ENCODE measurements at regions not wholly inside any gene's neighbourhood (a gene's known extent, or its start where the extent isn't known, plus 50 kb on each side); places are given as distances from the start of the nearest gene placed in this dataset.

- DNase-seq = no peak
Measured at GRCh38 chr10:8923096-8923495, 868.6 kb downstream of the GATA3 start.

- no peak for DNase-seq
Measured at GRCh38 chr10:8927705-8928104, 873.2 kb downstream of the GATA3 start.

GRCh38 chr10:8946451-8946850 is 892.0 kb downstream of the GATA3 start:
- DNase-seq = no peak

- DNase-seq = no peak
Measured at GRCh38 chr10:8950978-8951377, 896.5 kb downstream of the GATA3 start.

DNA sequence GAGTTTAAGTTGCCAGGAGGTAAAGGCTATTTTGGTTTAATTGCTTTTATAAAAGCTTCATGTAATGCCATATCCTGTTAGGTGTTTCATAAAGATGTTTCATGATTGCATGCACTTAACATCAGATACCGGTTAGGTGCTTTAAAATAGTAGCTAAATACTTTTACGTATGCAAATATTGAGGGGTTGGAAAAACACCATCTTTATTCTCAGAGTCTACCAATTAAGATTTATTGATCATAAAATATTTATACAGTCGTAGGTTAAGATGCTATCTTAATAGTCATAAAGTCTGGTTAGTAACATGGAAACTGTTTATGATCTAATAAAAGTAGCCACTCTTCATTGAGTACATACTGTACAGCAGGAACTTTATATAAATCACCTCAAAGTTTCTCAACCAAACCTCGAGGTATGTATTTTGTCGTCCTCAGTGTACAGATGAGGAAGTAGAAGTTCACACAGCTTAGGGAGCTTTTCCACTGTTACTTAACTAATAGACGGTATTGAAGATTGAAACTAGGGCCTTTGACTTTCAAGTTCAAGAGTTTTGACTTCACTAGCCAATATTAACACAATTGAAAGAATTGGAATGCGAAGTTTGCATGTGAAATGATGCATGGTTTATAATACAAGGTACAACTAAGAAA is 897.1 kb downstream of the GATA3 start:
- no peak for DNase-seq

DNA sequence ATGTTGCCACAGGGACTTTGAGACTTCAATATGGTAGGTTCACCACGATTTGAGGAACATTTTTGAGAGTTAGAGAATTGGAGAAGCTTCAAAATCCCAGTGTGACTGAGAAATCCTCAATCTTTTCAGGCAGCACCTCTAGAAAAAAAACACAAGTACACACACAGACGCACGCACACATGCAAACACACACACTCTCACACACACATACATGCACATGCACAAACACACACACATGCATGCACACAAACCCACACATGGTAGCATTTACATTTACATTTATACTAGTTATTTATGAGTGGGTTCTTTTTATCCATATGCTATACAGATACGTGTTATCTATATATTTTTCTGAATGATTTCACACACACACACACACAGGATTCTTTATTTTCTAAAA is 901.9 kb downstream of the GATA3 start:
- no peak for DNase-seq

GRCh38 chr10:8962249-8962648 is 907.8 kb downstream of the GATA3 start:
- no peak for DNase-seq

GRCh38 chr10:8967061-8967460 is 912.6 kb downstream of the GATA3 start:
- no peak for DNase-seq

- no peak for DNase-seq
Measured at GRCh38 chr10:8969853-8970252, 915.4 kb downstream of the GATA3 start.

- no peak for DNase-seq
Measured at GRCh38 chr10:8975535-8975934, 921.0 kb downstream of the GATA3 start.

DNA sequence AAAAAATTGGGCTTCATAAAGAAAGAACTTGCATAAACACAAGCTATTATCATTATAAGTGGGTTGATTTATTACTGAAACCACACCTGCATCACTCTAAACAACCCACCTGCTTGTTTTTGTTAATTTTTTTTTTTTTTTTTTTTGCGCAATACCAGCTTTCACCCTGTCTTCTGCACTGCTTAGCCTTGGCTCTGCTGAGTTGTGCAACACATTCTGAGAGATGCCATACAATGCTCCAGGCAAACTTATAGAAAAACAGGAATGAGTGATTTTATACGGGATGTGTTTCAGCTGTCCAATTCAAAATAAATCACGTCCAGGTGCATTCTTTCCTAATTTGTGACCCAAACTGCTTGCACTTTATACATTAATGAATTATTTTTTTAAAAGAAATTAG is 923.6 kb downstream of the GATA3 start:
- DNase-seq = no peak

- no peak for DNase-seq
Measured at GRCh38 chr10:8979976-8980375, 925.5 kb downstream of the GATA3 start.

DNA sequence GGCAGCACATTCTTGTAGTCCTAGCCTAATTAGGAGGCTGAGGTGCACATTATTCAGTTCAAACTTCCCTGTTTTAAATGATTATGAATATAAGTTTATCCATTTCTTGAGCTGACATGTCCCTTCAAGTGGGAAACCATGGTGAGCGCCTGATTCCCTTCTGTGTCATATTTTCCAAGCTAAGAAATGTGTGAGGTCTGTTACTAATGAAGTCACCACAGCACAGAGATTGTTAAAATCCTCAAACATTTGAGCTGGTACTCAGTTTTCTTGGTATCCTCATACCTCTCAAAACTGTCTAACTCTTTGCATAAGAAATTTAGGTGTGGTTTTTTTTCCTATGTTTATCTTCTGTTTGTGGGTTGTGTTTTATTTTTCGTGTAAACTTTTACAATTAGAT is 926.8 kb downstream of the GATA3 start:
- DNase-seq = no peak

GRCh38 chr10:8985651-8986050 is 931.2 kb downstream of the GATA3 start:
- DNase-seq = no peak

- DNase-seq = no peak
Measured at GRCh38 chr10:8986975-8987374, 932.5 kb downstream of the GATA3 start.

DNA sequence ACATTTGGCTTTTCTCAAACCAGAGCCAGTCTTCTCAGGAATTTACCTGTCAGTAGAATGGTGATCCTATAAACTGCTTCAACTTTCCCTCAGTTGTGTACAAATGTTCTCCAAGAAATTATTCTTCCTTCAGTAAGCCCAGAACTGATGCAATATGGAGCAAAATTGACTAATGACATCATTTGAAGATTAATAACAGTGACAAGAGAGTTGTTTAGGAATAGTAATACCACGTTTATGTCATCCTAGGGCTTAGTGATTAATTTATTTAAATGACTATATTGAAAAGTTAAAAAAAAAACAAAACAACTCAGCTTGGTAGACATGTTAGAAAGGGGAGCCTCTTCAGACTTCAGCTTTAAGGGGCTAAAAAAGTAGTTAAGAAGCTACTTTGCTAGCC is 933.2 kb downstream of the GATA3 start:
- DNase-seq = no peak

DNA sequence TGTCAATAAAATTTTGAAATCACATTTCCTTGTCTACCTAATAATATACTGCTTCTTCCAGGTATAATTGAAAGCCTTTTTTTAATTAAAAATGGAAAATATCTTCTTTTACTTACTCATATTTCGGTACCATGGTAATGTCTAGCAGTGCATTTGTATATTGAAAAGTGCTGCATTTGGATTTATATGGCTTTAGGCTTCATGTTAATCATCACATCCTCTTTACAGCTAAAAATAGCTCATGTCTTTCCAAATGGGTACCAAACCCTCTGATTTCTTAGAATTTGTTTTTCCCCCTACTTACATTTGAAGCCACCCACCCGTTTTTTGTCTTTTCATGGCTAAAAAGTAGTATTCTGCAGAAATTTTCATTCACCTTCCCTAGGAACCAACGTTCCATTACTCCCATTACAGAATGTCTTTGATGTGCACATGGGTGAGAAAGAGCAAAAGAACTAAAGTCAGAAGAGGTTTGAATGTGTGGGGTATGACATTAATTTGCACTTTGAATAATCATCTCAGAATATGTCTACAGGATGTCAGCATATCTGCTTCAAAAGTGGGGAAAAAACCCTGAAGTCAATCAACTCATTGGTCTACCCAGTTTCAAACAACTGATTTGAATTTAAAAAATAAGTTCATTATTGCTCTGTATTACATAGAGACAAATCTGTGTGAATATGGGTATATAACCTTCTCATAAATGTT is 935.9 kb downstream of the GATA3 start:
- DNase-seq = no peak

DNA sequence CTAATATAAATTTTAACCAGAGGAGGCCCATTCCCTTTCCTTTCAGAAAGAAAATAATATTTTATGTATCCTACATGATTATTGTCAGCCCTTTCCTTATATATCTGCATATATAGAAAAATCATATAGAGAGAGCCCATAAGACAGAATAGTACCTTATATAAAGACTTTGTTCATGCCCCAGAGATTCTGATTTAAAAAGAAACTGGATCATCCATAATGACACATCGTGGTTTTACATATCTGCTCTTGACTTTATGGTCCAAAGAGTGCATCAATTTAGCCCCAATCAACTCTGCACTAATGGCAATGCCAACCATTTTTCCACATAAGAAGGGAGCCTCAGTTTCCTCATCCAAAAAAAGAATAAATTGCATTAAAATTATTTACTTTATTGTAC is 937.5 kb downstream of the GATA3 start:
- no peak for DNase-seq

DNA sequence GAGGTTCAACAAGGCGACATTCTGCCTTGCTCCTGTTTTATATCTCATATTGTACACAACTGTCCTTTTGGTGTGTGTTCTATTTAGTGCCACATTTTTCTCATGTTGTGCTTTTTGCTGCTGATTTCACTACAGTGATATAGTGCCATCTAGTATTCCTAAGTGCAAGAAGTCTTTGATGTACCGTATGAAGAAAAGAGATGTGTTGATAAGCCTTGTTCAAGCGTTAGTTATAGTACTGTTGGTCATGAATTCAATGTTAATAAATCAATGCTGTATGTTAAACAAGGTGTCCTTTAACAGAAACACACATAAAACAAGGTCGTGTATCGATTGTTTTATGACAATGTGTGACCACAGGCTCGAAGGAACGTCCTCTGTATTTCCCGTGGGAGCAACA is 939.4 kb downstream of the GATA3 start:
- DNase-seq = no peak

DNA sequence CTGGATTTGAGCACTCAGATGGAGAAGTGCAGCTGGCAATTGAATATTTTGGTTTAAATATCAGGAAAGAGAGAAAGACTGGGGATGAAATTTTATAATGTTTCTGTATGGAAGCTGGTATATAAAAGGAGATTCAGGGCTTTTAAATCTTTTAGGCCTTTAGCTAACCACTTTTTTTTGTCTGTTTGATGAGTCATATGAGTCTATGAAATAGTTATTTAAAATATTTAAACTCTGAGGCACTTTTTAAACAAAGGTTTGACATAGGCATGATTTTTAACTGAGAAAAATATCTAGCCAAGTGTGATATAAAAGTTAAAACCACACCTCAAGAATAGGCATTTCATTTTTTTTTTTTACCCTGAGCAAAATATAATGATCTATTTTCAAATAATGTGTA is 944.3 kb downstream of the GATA3 start:
- DNase-seq = no peak

GRCh38 chr10:9003122-9003521 is 948.6 kb downstream of the GATA3 start:
- no peak for DNase-seq

DNA sequence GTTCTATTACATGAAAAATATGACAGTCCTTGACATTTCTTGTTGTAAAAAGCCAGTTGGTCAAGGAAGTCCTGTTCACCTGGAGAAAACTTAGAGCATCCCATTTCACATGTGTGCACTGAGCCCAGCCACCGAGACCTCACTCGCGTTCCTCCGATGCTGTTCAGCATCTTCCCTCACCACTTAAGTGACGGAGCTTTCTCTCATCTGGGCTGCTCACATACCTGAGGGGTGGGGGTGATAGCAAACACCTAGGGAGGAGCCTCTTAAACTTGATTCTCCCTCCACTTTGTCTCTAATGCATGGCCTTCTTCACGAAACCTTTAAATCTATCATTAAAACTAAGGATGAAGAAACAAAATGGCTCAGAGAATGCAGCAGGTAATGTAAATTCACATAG is 950.2 kb downstream of the GATA3 start:
- no peak for DNase-seq

- DNase-seq = no peak
Measured at GRCh38 chr10:9009505-9009904, 955.0 kb downstream of the GATA3 start.

- peak; percentile 58 for DNase-seq
Measured at GRCh38 chr10:9010093-9010492, 955.6 kb downstream of the GATA3 start.
